Femur (tissue), 1 donor: ENCODE measurements at regions not wholly inside any gene's neighbourhood (a gene's known extent, or its start where the extent isn't known, plus 50 kb on each side); places are given as distances from the start of the nearest gene placed in this dataset.
"Not testable (repeated sequence)": the region's sequence is repeated elsewhere in the genome, so short reads cannot be mapped to it uniquely, and the experiment has no call there.

Experiments used
- DNase-seq: peaks from one replicate; pipeline ENCODE4 v3.0.0-alpha.2; 2017

DNA sequence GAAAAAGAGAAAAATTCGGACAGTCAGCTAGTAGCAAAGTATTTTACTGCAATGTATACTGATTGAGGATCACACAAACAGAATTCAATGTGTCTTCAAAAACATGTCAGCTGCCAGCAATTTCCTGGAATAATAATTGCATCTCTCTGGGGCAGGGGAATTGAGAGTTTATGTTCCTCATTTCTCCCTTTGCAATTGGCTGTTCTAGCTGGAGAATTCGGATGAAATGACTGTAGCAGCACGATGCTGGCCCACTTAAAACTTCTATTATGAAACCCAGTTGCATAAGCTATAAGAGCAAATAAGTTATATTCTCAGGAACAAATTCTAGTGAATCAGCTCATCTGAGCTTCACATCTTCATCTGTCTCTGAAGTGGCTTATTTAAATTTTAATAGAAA, 99.9 kb upstream of the CPEB2 start:
- no peak for DNase-seq

DNA sequence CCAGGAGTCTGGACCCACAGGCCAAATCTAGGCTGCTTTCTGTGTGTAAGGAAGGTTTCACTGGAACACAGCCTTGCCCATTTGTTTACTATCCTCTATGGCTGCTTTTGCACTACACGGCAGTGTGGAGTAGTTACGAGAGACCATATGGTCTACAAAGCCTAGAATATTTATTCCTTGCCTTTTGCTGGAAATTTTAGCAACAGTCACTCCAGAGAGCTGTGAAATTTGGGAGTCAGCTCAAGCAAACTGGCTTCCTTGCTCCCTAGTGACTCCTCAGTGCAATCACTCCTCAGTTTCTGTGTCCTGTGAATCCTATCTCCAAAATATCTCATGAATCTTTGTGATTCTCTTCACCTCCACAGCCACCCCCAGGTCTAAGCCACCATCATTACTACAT, 99.0 kb upstream of the CPEB2 start:
- DNase-seq: no peak

DNA sequence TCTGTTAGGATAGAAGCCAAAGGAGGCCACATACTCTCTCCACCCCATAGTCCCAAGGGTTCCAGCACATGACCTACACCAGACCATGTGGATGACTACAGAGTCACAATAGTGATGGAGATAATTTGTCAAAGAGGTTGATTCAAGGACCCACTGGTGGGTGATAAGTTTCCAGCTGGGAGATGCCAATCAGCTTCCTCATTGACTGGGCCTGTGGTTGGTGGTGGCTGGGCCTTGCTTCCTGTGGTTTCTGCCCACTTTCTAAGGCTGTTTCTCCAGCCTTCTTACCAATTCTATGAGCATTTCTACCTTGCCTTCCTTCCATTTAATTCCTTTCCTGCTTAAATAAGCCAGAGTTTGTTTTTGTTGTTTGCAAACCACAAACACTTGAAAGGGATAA, 95.5 kb upstream of the CPEB2 start:
- no peak for DNase-seq

DNA sequence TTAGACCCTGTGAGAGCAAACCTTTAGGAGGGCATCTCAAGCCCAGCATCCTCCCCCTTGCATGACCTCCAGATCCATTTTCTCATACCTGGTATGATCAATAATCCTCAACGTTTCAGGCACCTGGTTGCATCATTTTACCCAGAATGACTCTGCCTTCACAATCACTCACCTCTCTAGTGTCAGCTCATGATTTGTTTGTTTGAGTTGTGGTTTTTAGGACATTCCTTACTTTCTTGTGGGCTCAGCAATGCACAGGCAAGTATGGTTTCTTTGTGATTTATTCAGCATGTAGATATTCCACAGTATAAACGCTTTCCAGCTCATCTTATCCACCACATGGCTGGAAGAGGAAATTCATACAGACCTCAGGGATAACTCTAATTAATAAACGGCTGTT, 93.6 kb upstream of the CPEB2 start:
- no peak for DNase-seq

DNA sequence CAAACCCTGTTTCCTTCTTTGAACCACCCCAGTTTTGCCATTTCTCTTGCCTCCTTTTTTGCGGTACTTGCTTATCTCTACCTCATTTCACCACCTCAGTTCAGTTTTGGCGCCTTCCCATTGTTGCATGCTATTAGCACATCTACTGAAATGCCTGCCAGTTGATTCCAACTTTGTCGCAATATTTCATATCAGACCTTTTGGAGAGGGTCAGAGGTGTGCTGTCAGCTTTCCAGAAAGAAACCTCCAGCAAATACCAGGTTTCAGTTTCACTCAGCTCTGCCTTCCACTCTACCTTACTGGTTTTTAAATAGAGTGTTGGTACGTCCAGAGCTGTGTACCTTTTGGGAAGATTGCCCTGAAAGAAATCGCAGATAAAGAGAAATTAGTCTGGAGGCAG, 91.9 kb upstream of the CPEB2 start:
- DNase-seq: no peak

DNA sequence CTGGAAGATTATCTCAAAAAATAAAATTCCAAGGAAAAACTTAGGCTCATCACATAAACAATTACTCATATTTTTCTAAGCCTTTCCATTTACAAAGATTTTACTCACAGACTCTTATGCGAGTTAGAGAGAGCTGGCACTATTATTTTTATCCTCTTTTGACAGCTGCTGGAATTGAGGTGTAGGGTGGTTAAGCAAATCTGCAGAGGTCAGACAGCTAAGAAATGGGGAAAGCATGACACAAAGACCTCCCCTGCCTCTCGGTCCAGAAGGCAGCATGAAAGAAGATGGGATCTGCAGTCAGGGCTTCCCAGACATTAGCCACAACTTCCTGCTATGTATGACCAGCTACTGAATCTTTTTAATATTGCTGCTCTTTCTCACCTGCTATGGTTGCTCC, 89.9 kb upstream of the CPEB2 start:
- DNase-seq: no peak

DNA sequence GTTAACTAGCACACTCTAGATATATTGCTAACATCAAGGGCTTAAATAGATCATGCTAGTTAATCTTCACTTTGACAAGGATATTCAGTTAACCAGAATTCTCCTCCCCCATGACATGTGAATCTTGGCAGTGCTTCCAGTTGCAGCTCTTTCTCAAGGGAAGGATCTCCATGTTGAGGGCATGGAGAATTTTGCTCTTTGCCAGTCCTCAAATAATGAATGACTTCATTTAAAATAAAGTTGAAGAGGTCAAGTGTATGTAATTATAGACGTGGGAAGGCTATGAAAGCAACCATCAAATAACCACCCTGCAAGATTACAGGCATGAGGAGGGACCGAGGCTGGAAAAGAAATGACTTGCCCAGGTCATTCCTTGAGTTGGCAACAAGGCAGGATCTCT, 87.3 kb upstream of the CPEB2 start:
- no peak for DNase-seq

DNA sequence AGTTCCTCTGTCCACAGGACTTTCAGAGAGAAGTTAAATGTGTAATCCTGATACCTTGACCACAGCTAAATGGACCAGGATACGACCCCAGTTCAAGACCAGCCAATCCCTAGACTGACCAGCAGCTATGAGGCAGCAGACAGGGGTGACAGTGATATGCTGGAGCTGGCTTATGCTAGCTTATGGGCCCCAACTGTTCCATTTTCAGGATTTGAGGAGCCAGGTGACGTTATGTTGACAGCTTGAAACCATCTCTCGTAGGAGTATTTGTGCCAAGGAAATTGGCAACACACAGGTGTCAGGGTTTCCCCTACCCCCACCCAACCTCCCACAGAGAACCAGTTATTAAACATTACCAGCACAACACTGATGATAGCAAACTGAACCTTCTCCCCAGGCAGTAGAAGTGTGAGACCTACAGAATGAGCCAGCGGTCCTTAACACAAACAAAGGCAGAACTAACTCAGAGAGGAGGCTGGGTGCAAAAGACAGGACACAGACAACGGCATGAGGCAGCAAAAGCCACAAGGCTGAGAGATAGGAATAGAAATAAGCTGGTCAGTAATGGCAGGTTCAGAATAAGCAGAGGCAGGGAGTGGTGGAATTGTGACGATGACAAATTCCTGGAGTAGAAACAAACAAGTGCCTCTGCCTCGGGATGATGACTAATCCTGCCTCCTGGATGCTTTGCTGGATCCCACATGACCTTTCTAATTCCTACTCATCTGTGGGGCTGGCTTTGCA, 85.6 kb upstream of the CPEB2 start:
- DNase-seq: no peak

DNA sequence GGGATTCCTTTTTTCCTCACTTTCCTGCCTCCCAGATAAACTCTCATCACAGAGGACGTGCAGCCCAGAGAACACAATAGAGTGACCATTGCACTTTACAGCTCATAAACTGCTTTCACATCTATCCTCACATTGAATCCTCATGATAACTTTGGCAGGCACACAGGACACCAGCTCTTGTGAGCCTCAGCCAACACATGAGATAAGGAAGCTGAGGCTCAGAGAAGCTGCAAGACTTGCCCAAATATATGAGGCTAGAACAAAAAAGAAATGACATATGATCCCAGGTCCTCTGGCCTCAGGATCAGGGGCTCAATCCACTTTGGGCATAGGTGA, 85.0 kb upstream of the CPEB2 start:
- DNase-seq: no peak

DNA sequence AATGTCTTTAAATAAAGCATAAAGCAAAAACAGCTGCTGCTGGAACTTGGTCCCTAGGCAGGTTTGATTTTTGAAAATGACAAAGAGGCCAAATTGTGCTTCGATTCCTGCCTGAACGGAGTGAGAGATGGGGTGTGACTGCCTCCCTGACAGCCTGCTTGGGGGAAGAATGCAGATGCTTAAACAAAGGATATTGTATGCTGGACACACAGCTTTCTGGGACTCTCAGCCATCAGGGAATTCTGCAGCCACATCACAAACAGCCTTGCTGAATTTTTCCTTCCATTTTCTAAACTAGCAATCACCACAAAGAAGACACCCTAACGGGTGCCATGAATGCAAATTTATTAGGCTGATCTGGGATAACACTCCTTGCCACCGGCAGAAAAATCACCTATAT, 83.9 kb upstream of the CPEB2 start:
- no peak for DNase-seq

DNA sequence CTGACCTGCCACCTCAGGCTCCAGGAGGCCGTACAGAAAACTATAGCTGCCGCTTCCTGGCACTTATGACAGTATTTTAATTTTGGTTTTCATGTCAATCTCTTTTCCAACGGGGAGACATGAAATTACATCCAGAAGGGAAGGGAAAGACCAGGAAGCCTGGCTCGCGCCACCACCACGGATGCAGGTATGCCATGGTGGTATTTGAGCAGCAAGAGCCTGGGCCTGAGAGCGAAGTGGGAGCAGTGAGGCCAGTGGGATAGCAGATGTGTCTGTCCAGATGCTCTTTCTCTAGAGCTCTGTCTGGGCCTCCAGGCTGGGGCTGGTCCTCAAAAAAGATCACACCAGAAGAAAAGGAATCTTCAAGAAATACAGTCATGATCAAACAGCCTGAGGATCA, 82.5 kb upstream of the CPEB2 start:
- no peak for DNase-seq

DNA sequence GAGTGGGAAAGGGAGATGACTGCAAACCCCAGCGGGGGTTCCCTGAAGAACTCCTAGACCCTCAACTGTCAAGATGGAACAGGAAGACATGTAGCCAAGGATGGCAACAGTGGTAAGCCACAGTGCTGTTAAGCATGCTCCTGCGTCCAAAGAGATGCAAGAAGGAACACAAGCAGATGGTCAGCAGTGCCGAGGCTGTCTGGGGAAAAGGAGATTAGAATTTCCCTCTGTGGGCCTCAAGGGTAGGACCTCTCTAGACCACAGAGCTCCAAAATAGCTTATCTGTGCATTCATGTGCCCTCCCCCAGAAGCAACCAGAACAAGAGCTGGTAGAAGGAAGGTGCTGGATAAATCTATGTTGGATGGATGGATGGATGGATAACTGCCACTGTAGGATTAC, 82.0 kb upstream of the CPEB2 start:
- DNase-seq: no peak

DNA sequence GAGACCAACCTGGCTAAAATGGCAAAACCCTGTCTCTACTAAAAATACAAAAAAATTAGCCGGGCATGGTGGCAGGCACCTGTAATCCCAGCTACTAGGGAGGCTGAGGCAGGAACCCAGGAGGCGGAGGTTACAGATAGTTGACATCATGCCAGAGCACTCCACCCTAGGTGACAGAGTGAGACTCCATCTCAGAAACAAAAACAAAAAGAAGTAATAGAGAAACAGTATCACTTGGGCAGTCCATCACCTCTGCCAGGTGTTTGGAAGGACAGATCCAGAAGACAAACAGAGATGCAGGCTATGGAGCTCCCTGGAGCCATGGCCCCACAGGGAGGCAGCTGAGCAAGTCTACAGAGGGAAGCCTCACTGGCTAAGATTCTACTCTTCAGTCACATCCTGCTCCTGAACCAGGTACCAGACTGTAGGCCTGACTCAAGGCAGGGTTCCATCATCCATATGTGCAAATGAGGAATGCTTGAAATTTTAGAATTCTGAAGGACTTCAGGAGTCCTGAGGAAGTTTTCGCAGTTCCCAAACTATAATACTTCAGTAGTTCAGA, 81.4 kb upstream of the CPEB2 start:
- no peak for DNase-seq

DNA sequence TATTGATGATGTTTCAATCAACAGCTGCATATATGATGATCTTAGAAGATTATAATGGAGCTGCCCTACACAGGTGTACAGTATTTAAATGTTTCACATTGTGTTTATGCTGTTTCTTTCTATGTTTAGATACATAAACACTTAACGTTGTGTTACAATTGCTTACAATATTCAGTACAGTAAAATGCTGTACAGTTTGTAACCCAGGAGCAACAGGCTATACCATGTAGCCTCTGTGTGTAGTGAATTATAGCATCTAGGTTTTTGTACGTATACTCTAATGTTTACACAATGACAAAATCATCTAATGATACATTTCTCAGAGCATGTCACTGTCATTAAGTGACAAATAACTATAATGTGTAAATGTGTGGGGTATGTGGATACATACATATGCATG, 80.5 kb upstream of the CPEB2 start:
- DNase-seq: not testable (repeated sequence)

DNA sequence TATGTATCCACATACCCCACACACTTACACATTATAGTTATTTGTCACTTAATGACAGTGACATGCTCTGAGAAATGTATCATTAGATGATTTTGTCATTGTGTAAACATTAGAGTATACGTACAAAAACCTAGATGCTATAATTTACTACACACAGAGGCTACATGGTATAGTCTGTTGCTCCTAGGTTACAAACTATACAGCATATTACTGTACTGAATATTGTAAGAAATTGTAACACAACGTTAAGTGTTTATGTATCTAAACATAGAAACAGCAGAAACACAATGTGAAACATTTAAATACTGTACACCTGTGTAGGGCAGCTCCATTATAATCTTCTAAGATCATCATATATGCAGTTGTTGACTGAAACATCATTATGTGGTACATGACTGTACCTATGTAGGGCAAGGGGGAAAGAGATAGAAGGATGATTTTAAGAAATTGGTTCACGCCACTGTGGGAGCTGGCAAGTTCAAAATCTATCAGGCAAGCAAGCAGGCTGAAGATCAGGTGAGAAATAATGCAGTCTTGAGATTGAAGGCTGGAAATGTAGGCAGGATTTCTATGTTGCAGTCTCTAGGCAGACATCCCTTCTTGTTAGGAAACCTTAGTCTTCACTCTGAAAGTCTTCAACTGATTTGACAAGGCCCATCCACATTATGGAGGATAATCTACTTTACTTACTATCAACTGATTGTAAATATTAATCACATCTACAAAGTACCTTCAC, 78.0 kb upstream of the CPEB2 start:
- no peak for DNase-seq

DNA sequence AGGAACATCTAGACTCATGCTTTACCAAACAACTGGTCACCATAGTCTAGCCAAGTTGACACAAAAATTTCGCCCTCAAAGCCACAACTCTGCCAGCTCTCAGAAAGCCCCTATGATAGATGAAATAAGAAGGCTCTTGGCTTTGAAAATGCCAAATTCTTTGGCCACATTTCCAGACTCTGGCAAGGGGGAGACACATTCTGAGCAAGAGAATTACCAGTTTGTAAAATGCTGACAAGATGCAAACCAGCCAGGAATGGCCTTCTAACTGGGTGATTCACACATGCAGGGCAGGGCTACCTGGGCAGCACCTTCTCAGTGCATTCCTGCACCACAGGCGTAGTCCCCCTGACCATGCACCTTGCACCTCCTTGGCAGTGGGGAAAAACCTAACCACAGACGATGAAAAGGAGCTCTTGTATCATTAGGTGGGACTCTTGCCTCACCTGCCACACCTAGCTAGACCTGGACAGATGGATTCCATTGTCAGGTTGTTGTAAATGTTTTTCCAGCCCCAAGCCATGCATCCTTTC, 77.4 kb upstream of the CPEB2 start:
- DNase-seq: no peak

DNA sequence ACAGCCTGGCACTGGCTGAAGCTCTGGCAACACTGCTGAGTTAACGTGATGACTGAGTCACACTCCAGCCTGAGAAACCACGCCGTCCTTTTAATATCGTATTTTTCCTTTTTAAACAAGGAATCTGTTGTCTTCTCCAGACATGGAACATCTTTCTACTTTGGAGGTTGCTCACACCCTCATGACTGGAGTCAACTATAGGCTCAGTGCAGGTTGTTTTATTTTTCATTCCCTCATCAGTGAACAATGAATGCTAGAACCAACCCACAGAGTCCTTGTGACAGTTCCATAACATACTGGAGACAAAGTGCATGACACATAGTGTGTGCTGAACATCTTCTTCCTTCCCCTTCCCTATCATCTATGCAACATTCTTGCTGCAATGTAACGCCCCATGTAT, 76.8 kb upstream of the CPEB2 start:
- no peak for DNase-seq

DNA sequence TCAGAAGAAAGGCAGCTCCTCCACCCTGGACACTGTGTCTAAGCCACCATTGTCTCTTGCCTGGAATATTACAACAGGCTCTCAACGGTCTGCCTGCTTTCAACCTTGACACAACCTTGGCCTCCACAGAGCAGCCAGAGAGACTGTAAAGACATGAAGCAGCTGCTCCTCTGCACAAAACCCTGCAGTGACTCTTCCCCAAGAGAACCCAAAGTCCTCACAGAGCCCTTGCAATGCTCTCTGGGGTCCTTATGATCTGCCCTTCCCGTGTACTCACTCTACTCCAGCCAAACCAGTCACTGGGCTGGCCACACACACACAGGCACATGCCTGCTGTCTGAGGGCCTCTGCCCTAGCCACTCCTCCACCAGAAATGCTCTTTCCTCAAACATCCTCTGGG, 75.9 kb upstream of the CPEB2 start:
- no peak for DNase-seq

DNA sequence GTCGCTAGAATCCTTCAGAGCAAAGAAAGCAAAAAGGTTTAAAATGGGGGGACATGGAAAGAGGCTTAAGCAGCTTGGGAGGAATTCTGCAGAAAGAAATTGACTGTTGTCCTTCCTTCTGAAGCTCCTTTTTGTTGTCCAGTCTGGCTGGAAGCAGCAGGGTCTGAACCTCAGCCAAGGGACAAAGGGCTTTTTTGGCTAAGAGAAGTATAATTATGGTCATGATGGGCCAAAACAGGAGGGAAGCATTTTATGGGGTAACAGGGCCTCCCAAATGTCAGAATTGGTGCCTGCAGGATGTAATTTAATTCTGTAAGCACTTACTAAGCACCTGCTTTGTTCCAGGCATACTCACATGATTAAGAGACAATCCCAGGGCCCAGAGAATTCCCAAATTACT, 74.2 kb upstream of the CPEB2 start:
- peak; percentile 54 for DNase-seq

DNA sequence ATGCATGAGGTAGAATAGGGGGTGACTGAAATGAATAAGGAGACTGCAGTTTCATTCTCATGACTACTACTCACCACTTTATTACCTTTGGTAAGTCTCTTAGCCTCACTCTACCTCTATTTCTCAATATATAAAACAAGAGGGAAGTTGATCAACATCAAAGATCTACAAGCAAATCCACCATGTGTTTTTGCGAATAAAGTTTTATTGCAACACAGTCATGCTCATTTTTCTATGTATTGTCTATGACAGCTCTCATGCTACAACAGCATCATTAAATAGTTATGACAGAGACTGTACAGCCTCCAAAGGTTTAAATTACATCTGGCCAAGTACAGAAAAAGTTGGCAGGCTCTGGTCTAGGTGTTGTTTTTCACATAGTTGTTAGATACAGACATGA, 72.6 kb upstream of the CPEB2 start:
- DNase-seq: no peak

DNA sequence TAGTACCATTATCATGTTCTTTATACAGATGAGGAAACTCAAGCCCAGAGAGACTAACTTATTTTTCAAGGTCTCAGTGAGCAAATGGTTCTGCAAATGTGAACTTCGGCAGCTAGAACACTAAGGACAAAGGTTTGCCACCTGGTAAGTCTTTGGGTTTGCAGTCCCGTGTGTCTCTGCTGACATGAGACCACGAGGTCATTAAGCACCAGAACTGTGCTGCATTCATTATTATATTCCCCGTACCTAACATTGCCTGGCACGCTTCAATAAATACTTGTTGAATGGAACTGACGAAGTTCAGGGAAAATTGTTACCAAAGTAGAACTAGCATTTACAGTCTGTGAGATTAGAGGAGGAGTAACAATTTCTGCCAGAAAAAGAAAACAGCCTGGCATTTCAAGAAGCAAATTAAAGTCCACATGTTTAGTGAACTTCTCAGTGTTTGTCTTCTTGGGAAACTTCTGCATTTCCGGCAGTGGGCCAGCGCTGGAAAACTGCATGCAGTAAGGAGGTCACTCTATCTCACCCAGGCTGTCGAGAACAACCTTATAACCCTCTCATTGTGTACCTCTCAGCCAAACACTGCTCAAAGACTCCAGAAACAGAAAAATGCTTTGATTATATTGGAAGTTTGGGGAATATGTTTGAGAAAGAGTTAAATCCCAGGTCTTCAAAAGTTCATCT, 67.4 kb upstream of the CPEB2 start:
- DNase-seq: no peak

DNA sequence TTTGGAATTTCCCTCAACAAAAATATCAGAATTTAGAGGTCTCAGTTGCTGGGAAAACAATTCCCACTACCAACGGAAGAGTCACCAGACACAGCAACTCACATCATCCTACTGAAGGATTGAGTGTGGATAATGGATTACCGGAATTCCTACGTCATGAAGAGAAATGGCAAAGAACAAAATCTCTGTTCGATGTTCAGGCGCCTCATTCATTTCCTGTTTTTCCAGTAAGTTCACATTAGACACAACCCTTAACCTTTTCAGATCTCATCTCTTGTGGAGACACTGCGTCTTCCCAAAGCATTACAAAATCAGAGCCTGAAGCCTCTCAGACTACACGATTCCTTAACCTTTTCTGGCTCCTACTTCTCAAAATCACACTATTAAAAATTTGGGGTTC, 58.5 kb upstream of the CPEB2 start:
- DNase-seq: no peak

DNA sequence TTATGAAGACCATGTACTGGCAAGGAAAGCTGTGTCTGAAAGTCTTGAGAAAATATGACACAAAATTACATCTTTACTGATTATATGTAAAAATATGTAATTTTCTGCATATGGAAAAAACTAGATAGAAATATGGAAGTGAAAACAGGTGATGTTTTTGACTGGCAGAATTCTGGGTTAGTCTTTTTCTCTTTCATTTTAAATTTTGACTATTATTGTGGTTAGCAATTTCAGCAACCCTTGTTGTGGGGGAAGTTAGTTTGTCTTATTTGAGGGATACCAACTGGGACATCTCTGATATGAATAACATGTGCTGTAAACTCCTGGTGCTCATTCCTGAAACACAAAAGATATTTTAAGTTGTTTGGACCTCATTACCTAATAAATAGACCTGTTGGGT, 49.9 kb upstream of the CPEB2 start:
- DNase-seq: no peak
